Mammary epithelial cell (primary cell): ENCODE measurements at regions not wholly inside any gene's neighbourhood (a gene's known extent, or its start where the extent isn't known, plus 50 kb on each side); places are given as distances from the start of the nearest gene placed in this dataset.

ENCODE experiments used
- EZH2 ChIP-seq: IDR thresholded peaks from 2 replicates; pipeline ENCODE4 v1.6.1; 2012; ENCODE audit warnings: low read length, inconsistent platforms, borderline replicate concordance
- TF ChIP-seq, protein P1 (sequence below), 2 donors: IDR thresholded peaks in 1 of 2; conservative IDR thresholded peaks in 1 of 2; 2 replicates each; pipeline ENCODE4 v1.5.1; 2011 to 2012; ENCODE audit warnings: inconsistent platforms in 2 of 2, low read length in 2 of 2, mild to moderate bottlenecking in 2 of 2, control low read depth in 1 of 2, low read depth in 1 of 2; ENCODE audit not compliant: insufficient read depth in 1 of 2; ENCODE audit errors: extremely low read depth in 1 of 2

DNA sequence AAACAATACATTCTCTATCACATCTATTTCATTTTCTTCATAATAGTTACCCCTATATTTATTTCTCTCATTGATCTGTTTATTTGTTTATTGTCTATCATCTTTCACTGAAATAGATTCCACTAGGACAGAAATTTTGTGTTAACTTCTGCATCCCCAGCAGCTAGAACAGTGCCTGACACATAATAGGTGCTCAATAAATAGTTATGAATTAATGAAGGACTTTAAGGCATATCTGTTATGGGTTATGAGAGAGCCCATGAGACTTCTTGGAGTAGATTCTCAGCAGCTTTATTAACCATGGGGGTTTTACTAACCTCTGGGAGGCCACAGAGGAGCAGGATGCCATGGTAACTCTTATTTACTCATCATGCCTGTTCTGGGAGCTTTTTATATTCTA, 144.6 kb downstream of the CDC42EP3 start:
- TF ChIP-seq, protein P1, sequence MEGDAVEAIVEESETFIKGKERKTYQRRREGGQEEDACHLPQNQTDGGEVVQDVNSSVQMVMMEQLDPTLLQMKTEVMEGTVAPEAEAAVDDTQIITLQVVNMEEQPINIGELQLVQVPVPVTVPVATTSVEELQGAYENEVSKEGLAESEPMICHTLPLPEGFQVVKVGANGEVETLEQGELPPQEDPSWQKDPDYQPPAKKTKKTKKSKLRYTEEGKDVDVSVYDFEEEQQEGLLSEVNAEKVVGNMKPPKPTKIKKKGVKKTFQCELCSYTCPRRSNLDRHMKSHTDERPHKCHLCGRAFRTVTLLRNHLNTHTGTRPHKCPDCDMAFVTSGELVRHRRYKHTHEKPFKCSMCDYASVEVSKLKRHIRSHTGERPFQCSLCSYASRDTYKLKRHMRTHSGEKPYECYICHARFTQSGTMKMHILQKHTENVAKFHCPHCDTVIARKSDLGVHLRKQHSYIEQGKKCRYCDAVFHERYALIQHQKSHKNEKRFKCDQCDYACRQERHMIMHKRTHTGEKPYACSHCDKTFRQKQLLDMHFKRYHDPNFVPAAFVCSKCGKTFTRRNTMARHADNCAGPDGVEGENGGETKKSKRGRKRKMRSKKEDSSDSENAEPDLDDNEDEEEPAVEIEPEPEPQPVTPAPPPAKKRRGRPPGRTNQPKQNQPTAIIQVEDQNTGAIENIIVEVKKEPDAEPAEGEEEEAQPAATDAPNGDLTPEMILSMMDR (conservative IDR thresholded peaks at IDR 0.05 in 1 of 2, IDR thresholded peaks at IDR 0.05 in 1 of 2; ENCODE audit: extremely low read depth in 1 of 2, insufficient read depth in 1 of 2, low read depth in 1 of 2, low read length in 2 of 2): no peak
- no peak for TF ChIP-seq EZH2
